H9 (cell line): ENCODE measurements at regions not wholly inside any gene's neighbourhood (a gene's known extent, or its start where the extent isn't known, plus 50 kb on each side); places are given as distances from the start of the nearest gene placed in this dataset.

ENCODE experiments used
- DNase-seq: peaks from one replicate; pipeline ENCODE4 v3.0.0-alpha.2; 2017
- H2AFZ ChIP-seq: one replicate; pipeline ENCODE4 v1.6.1; 2013; ENCODE audit warnings: mild to moderate bottlenecking, low read length, control low read depth, moderate library complexity
- H2AK5ac ChIP-seq: 2 replicates; pipeline ENCODE4 v1.6.1; 2013; ENCODE audit warnings: low read length, control low read depth, mixed read lengths; ENCODE audit not compliant: insufficient read length
- H2BK120ac ChIP-seq: one replicate; pipeline ENCODE4 v1.6.1; 2013; ENCODE audit warnings: low read depth, mild to moderate bottlenecking, low read length, control low read depth, inconsistent platforms; ENCODE audit not compliant: poor library complexity, severe bottlenecking
- H2BK12ac ChIP-seq: 2 replicates; pipeline ENCODE4 v1.6.1; 2013; ENCODE audit warnings: low read length, control low read depth, mixed read lengths, low read depth; ENCODE audit not compliant: insufficient read length
- H2BK15ac ChIP-seq: 2 replicates; pipeline ENCODE4 v1.6.1; 2013; ENCODE audit warnings: low read depth, low read length, control low read depth
- H2BK20ac ChIP-seq: one replicate; pipeline ENCODE4 v1.6.1; 2013; ENCODE audit warnings: low read depth, mild to moderate bottlenecking, low read length, control low read depth, inconsistent platforms; ENCODE audit not compliant: poor library complexity, severe bottlenecking
- H2BK5ac ChIP-seq: 2 replicates; pipeline ENCODE4 v1.6.1; 2013; ENCODE audit warnings: low read length, control low read depth, mixed read lengths; ENCODE audit not compliant: insufficient read length
- H3K14ac ChIP-seq: 2 replicates; pipeline ENCODE4 v1.6.1; 2013; ENCODE audit warnings: low read length, control low read depth; ENCODE audit not compliant: insufficient read depth
- H3K18ac ChIP-seq: 2 replicates; pipeline ENCODE4 v1.6.1; 2013; ENCODE audit warnings: low read depth, mild to moderate bottlenecking, mixed read lengths, low read length, control low read depth; ENCODE audit not compliant: insufficient read length
- H3K23ac ChIP-seq: 2 replicates; pipeline ENCODE4 v1.6.1; 2013; ENCODE audit warnings: low read length, control low read depth, mixed read lengths, low read depth; ENCODE audit not compliant: insufficient read length
- H3K23me2 ChIP-seq: 2 replicates; pipeline ENCODE4 v1.6.1; 2013; ENCODE audit warnings: low read depth, mild to moderate bottlenecking, mixed read lengths, low read length, control low read depth; ENCODE audit not compliant: insufficient read length, poor library complexity, severe bottlenecking
- H3K27ac ChIP-seq: 2 replicates; pipeline ENCODE4 v1.5.1; 2013; ENCODE audit warnings: low read length, control low read depth, mixed read lengths, low read depth; ENCODE audit not compliant: insufficient read length
- H3K27me3 ChIP-seq: 2 replicates; pipeline ENCODE4 v1.6.1; 2013; ENCODE audit warnings: low read length, control low read depth, inconsistent platforms; ENCODE audit not compliant: insufficient read depth
- H3K4ac ChIP-seq: 2 replicates; pipeline ENCODE4 v1.6.1; 2013; ENCODE audit warnings: low read depth, mild to moderate bottlenecking, control low read depth, inconsistent platforms, low read length, moderate library complexity
- H3K4me1 ChIP-seq: 2 replicates; pipeline ENCODE4 v1.6.1; 2013; ENCODE audit warnings: low read length, control low read depth, inconsistent platforms; ENCODE audit not compliant: insufficient read depth
- H3K4me2 ChIP-seq: 2 replicates; pipeline ENCODE4 v1.6.1; 2013; ENCODE audit warnings: low read length, control low read depth, mixed read lengths; ENCODE audit not compliant: insufficient read length, insufficient read depth
- H3K56ac ChIP-seq: 2 replicates; pipeline ENCODE4 v1.6.1; 2013; ENCODE audit warnings: low read depth, mild to moderate bottlenecking, mixed read lengths, low read length, control low read depth; ENCODE audit not compliant: insufficient read length
- H3K79me1 ChIP-seq: 2 replicates; pipeline ENCODE4 v1.6.1; 2013; ENCODE audit warnings: low read depth, mild to moderate bottlenecking, moderate library complexity, low read length, control low read depth, inconsistent platforms; ENCODE audit not compliant: insufficient read depth, poor library complexity, severe bottlenecking
- H3K79me2 ChIP-seq: 2 replicates; pipeline ENCODE4 v1.6.1; 2013; ENCODE audit warnings: low read length, control low read depth, inconsistent platforms; ENCODE audit not compliant: insufficient read depth
- H3K9ac ChIP-seq: 2 replicates; pipeline ENCODE4 v1.6.1; 2013; ENCODE audit warnings: low read length, control low read depth, mixed read lengths; ENCODE audit not compliant: insufficient read length; ENCODE audit errors: extremely low read depth
- H3K9me3 ChIP-seq: one replicate; pipeline ENCODE4 v1.6.1; 2013; ENCODE audit warnings: low read depth, low read length, inconsistent platforms; ENCODE audit not compliant: control insufficient read depth
- H3T11ph ChIP-seq: one replicate; pipeline ENCODE4 v1.6.1; 2013; ENCODE audit warnings: mild to moderate bottlenecking, low read length, control low read depth, inconsistent platforms
- H4K20me1 ChIP-seq: one replicate; pipeline ENCODE4 v1.6.1; 2013; ENCODE audit not compliant: control insufficient read depth, insufficient read length, insufficient read depth
- H4K5ac ChIP-seq: 2 replicates; pipeline ENCODE4 v1.6.1; 2013; ENCODE audit warnings: low read depth, mild to moderate bottlenecking, mixed read lengths, low read length, control low read depth; ENCODE audit not compliant: insufficient read length
- H4K8ac ChIP-seq: replicated peaks from 2 replicates; pipeline ENCODE4 v1.6.1; 2013; ENCODE audit warnings: low read length, control low read depth, mixed read lengths, low read depth; ENCODE audit not compliant: insufficient read length
- H4K91ac ChIP-seq: 2 replicates; pipeline ENCODE4 v1.6.1; 2013; ENCODE audit warnings: low read depth, mild to moderate bottlenecking, moderate library complexity, mixed read lengths, low read length, control low read depth; ENCODE audit not compliant: insufficient read length
- H3K27ac Mint-ChIP-seq, 3 experiments: 2 replicates in 2 of 3; 3 replicates in 1 of 3; pipeline ENCODE4 v1.8.0; 2020 to 2021; ENCODE audit warnings: mixed read lengths in 3 of 3, mild to moderate bottlenecking in 1 of 3, moderate library complexity in 1 of 3
- H3K27me3 Mint-ChIP-seq: 2 replicates; pipeline ENCODE4 v1.8.0; 2021; ENCODE audit warnings: low read depth, mild to moderate bottlenecking, moderate library complexity, mixed read lengths
- H3K36me3 Mint-ChIP-seq, 3 experiments: 2 replicates in 2 of 3; 3 replicates in 1 of 3; pipeline ENCODE4 v1.8.0; 2020 to 2021; ENCODE audit warnings: low read depth in 3 of 3, mixed read lengths in 3 of 3; ENCODE audit not compliant: insufficient read depth in 1 of 3
- H3K4me1 Mint-ChIP-seq, 2 experiments: 2 replicates each; pipeline ENCODE4 v1.8.0; 2020; ENCODE audit warnings: mixed read lengths in 2 of 2
- H3K4me3 Mint-ChIP-seq, 2 experiments: 2 replicates in 1 of 2; 3 replicates in 1 of 2; pipeline ENCODE4 v1.8.0; 2020 to 2021; ENCODE audit warnings: mild to moderate bottlenecking in 2 of 2, mixed read lengths in 2 of 2, moderate library complexity in 1 of 2
- H3K9me3 Mint-ChIP-seq, 2 experiments: 2 replicates in 1 of 2; 3 replicates in 1 of 2; pipeline ENCODE4 v1.8.0; 2020; ENCODE audit warnings: mild to moderate bottlenecking in 2 of 2, mixed read lengths in 2 of 2, moderate library complexity in 1 of 2
- CTCF ChIP-seq: fragments of 200-600 bp; sonication (generic); conservative IDR thresholded peaks from 3 replicates; pipeline ENCODE4 v1.8.0; 2021; ENCODE audit warnings: antibody characterized with exemption, mild to moderate bottlenecking
- WGBS: extraction: QIAGEN DNeasy Blood & Tissue Kit; methylation state at CpG from one replicate; pipeline ENCODE4 v1.1.7; 2013; ENCODE audit warnings: missing lambda C conversion rate, low lambda C conversion rate, mixed read lengths; ENCODE audit not compliant: insufficient read length; ENCODE audit errors: extremely low coverage; 5-methylcytosine and 5-hydroxymethylcytosine counted together

DNA sequence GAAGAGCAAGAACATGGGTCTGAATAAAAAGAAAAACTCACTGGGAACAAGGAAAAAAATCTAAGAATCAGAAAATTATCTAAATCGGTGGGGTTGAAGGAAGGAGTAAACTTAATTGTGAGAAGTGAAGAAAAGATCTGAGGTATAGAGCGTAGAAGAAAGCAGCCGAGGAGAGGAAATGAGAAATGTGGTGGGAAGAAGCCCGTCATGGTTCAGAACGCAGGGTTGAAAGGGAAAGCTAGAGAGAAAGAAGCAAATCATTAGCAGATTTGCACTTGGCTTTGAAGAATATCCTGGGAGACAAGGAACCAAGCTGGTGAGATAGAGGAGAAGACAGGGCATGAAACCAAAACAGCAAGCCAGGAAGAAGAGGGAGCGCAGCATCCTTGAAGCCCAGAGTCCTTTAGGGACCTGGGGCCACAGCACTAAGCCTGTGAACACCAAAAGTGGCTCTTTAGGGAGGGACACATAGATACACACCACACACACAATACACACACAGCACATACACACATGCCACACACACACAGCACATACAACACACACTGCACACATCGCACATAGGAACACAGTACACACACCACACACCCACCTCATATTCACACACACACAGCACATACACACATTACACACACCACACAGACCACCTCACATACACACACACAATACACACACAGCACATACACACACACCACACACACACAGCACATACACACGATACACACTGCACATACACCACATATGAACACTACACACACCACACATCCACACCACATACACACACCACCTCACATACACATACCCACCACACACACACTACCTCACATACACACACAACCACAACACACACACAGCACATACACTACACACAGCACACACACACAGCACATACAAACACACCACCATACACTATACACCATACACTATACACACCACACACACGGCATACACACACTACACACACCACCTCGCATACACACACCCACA, 274.6 kb downstream of the ETAA1 start:
- WGBS: 100% methylated on average over 2 of the region's 10 CpGs
- Histone ChIP-seq H4K8ac (no peak overlapping the region), H3K56ac (no peak overlapping the region), H3T11ph (no peak overlapping the region), H2BK120ac (no peak overlapping the region), H2BK5ac (no peak overlapping the region), H3K27me3 (no peaks in the 10 kb centered on the region), H2AK5ac (no peak overlapping the region), H4K20me1 (no peaks in the 10 kb centered on the region), H4K5ac (no peak overlapping the region), H3K9ac (no peak overlapping the region), H3K4me2 (no peak overlapping the region), H4K91ac (no peak overlapping the region), H3K4me1 (no peaks in the 10 kb centered on the region), H3K18ac (no peak overlapping the region), H2AFZ (no peak overlapping the region), H3K79me2 (no peaks in the 10 kb centered on the region), H3K27ac (no peak overlapping the region), H3K14ac (no peak overlapping the region), H3K23ac (no peak overlapping the region), H3K79me1 (no peaks in the 10 kb centered on the region), H3K23me2 (no peaks in the 10 kb centered on the region), H2BK12ac (no peak overlapping the region), H2BK20ac (no peak overlapping the region), H2BK15ac (no peak overlapping the region), H3K4ac (no peak overlapping the region), H3K9me3 (no peaks in the 10 kb centered on the region)
- H3K36me3 Mint-ChIP-seq: no peaks in the 10 kb centered on the region
- H3K9me3 Mint-ChIP-seq: no peaks in the 10 kb centered on the region
- no peak overlapping the region for H3K4me3 Mint-ChIP-seq
- DNase-seq: no peak
- H3K27me3 Mint-ChIP-seq: no peaks in the 10 kb centered on the region
- H3K4me1 Mint-ChIP-seq: peaks cover 0 to 4% of the 10 kb centered on the region in 2 experiments; a peak in 1 of 4 replicates
- no peak overlapping the region for H3K27ac Mint-ChIP-seq
- TF ChIP-seq CTCF: no peak
